ENCODE measurements at regions not wholly inside any gene's neighbourhood (a gene's known extent, or its start where the extent isn't known, plus 50 kb on each side); places are given as distances from the start of the nearest gene placed in this dataset.

GRCh38 chr2:13089971-13090370 is 373.2 kb downstream of the TRIB2 start:
- H3K4me1 ChIP-seq (ENCODE audit: insufficient read depth, low read length), result no peaks in the 10 kb centered on the region
- H3K79me2 ChIP-seq (ENCODE audit: insufficient read depth, low read length), result no peaks in the 10 kb centered on the region
- no peaks in the 10 kb centered on the region for H3K9me3 ChIP-seq (ENCODE audit: low read depth, low read length)
- no peak overlapping the region for H3K4me3 ChIP-seq (ENCODE audit: insufficient read depth, low read length)
- no peaks in the 10 kb centered on the region for H3K27me3 ChIP-seq (ENCODE audit: insufficient read depth, low read length)
- no peak overlapping the region for H3K27ac ChIP-seq (ENCODE audit: low read depth, low read length)
- TF ChIP-seq CTCF (IDR thresholded peaks at IDR 0.05; ENCODE audit: extremely low read depth, low read depth, low read length), result no peak
- no peak for DNase-seq (ENCODE audit: insufficient read length, low spot score, missing footprints)
- no peaks in the 10 kb centered on the region for H3K36me3 ChIP-seq (ENCODE audit: insufficient read depth, low read length)
- H2AFZ ChIP-seq (ENCODE audit: low read length), result no peak overlapping the region
- no peaks in the 10 kb centered on the region for H4K20me1 ChIP-seq (ENCODE audit: insufficient read depth, low read length)
- no peak overlapping the region for H3K4me2 ChIP-seq (ENCODE audit: insufficient read depth, low read length)

- Histone ChIP-seq H2AFZ (ENCODE audit: low read length) (no peak overlapping the region), H3K9me3 (ENCODE audit: low read depth, low read length) (no peaks in the 10 kb centered on the region), H3K4me1 (ENCODE audit: insufficient read depth, low read length) (no peaks in the 10 kb centered on the region), H4K20me1 (ENCODE audit: insufficient read depth, low read length) (no peaks in the 10 kb centered on the region), H3K27me3 (ENCODE audit: insufficient read depth, low read length) (no peaks in the 10 kb centered on the region), H3K79me2 (ENCODE audit: insufficient read depth, low read length) (no peaks in the 10 kb centered on the region), H3K27ac (ENCODE audit: low read depth, low read length) (no peak overlapping the region), H3K36me3 (ENCODE audit: insufficient read depth, low read length) (no peaks in the 10 kb centered on the region), H3K4me3 (ENCODE audit: insufficient read depth, low read length) (no peak overlapping the region), H3K4me2 (ENCODE audit: insufficient read depth, low read length) (no peak overlapping the region)
- TF ChIP-seq CTCF (IDR thresholded peaks at IDR 0.05; ENCODE audit: extremely low read depth, low read depth, low read length), result no peak
- DNase-seq (ENCODE audit: insufficient read length, low spot score, missing footprints), result no peak
These were observed 374.7 kb downstream of the TRIB2 start for GRCh38 chr2:13091455-13091854.

GRCh38 chr2:13091861-13092378 is 375.2 kb downstream of the TRIB2 start:
- TF ChIP-seq CTCF (IDR thresholded peaks at IDR 0.05; ENCODE audit: extremely low read depth, low read depth, low read length), result no peak
- no peaks in the 10 kb centered on the region for H4K20me1 ChIP-seq (ENCODE audit: insufficient read depth, low read length)
- no peak overlapping the region for H3K27ac ChIP-seq (ENCODE audit: low read depth, low read length)
- H2AFZ ChIP-seq (ENCODE audit: low read length), result no peak overlapping the region
- no peak overlapping the region for H3K4me2 ChIP-seq (ENCODE audit: insufficient read depth, low read length)
- no peaks in the 10 kb centered on the region for H3K4me1 ChIP-seq (ENCODE audit: insufficient read depth, low read length)
- H3K79me2 ChIP-seq (ENCODE audit: insufficient read depth, low read length), result no peaks in the 10 kb centered on the region
- no peaks in the 10 kb centered on the region for H3K36me3 ChIP-seq (ENCODE audit: insufficient read depth, low read length)
- no peaks in the 10 kb centered on the region for H3K27me3 ChIP-seq (ENCODE audit: insufficient read depth, low read length)
- no peak overlapping the region for H3K4me3 ChIP-seq (ENCODE audit: insufficient read depth, low read length)
- no peaks in the 10 kb centered on the region for H3K9me3 ChIP-seq (ENCODE audit: low read depth, low read length)
- no peak for DNase-seq (ENCODE audit: insufficient read length, low spot score, missing footprints)

GRCh38 chr2:13093416-13093991 is 376.8 kb downstream of the TRIB2 start:
- Histone ChIP-seq H3K27ac (ENCODE audit: low read depth, low read length) (no peak overlapping the region), H3K9me3 (ENCODE audit: low read depth, low read length) (no peaks in the 10 kb centered on the region), H3K79me2 (ENCODE audit: insufficient read depth, low read length) (no peaks in the 10 kb centered on the region), H3K4me3 (ENCODE audit: insufficient read depth, low read length) (no peak overlapping the region), H3K4me1 (ENCODE audit: insufficient read depth, low read length) (no peaks in the 10 kb centered on the region), H3K27me3 (ENCODE audit: insufficient read depth, low read length) (no peaks in the 10 kb centered on the region), H3K36me3 (ENCODE audit: insufficient read depth, low read length) (no peaks in the 10 kb centered on the region), H2AFZ (ENCODE audit: low read length) (no peak overlapping the region), H4K20me1 (ENCODE audit: insufficient read depth, low read length) (no peaks in the 10 kb centered on the region), H3K4me2 (ENCODE audit: insufficient read depth, low read length) (no peak overlapping the region)
- no peak for TF ChIP-seq CTCF (IDR thresholded peaks at IDR 0.05; ENCODE audit: extremely low read depth, low read depth, low read length)
- DNase-seq (ENCODE audit: insufficient read length, low spot score, missing footprints), result no peak
